Esophagus squamous epithelium (tissue), 4 donors: ENCODE measurements at regions not wholly inside any gene's neighbourhood (a gene's known extent, or its start where the extent isn't known, plus 50 kb on each side); places are given as distances from the start of the nearest gene placed in this dataset.

Source experiments
- CTCF ChIP-seq, 6 experiments: fragments of 450-650 bp in 4 of 6; fragments of 200-600 bp in 2 of 6; sonication (generic) in 2 of 6; IDR thresholded peaks; one replicate each; pipeline ENCODE4 v1.5.1; 2016 to 2019; ENCODE audit warnings: antibody characterized with exemption in 6 of 6, mild to moderate bottlenecking in 4 of 6, moderate library complexity in 4 of 6
- POLR2A ChIP-seq, 4 donors: fragments of 450-650 bp; IDR thresholded peaks; one replicate each; pipeline ENCODE4 v1.6.1; 2017; ENCODE audit warnings: antibody characterized with exemption in 4 of 4, mild to moderate bottlenecking in 4 of 4, moderate library complexity in 3 of 4

- no peak for TF ChIP-seq CTCF (IDR thresholded peaks at IDR 0.05)
- TF ChIP-seq POLR2A (IDR thresholded peaks at IDR 0.05) = no peak
Observed at GRCh38 chr15:66644869-66645268, 57.2 kb upstream of the SMAD6 start.
